HCT116 (cell line): ENCODE measurements at regions not wholly inside any gene's neighbourhood (a gene's known extent, or its start where the extent isn't known, plus 50 kb on each side); places are given as distances from the start of the nearest gene placed in this dataset.

ENCODE experiments used
- ATAC-seq: fragments of 200-7000 bp; cut with Tn5 transposase; 2 replicates; pipeline ENCODE4 v1.9.1; 2020; ENCODE audit warnings: mild to moderate bottlenecking, moderate library complexity
- BruUV-seq: library from RNA; stranded (reverse); fragments of 400-500 nt; replicated peaks from 2 replicates; lab custom pipeline; 2021; lab: Mats Ljungman, UMichigan
- CTCF ChIA-PET: fragments of 300-600 bp; sonication (Branson Sonifier 250); formaldehyde crosslinking; loops from one replicate; lab custom pipeline; 2021; ENCODE audit warnings: antibody characterized with exemption; lab: Charles Lee
- POLR2A ChIA-PET: fragments of 300-600, 350-600 bp; sonication (Branson Sonifier 250); formaldehyde crosslinking; loops from one replicate; lab custom pipeline; 2021; ENCODE audit warnings: antibody characterized with exemption; lab: Charles Lee
- RAD21 ChIA-PET, 2 experiments: fragments of 300-600 bp; sonication (Branson Sonifier 250); formaldehyde crosslinking; loops; one replicate each; lab custom pipeline; 2023; ENCODE audit warnings: low total read pairs in 2 of 2; ENCODE audit not compliant: uncharacterized antibody in 2 of 2, unreplicated experiment in 2 of 2, low non-redundant PET in 1 of 2; lab: Charles Lee
- DNase-seq: peaks from one replicate; pipeline ENCODE4 v3.0.0-alpha.2; 2010; ENCODE audit warnings: low read depth, low spot score
- H2AFZ ChIP-seq: fragments of 200-600 bp; shearing (Covaris generic), sonication (generic); 2 replicates; pipeline ENCODE4 v1.6.1; 2017; ENCODE audit warnings: low read depth, mixed run types, mixed read lengths, antibody characterized with exemption, low read length; ENCODE audit not compliant: poor library complexity, severe bottlenecking
- H3K27ac ChIP-seq: 2 replicates; pipeline ENCODE4 v1.5.1; 2012; ENCODE audit warnings: low read depth, low read length
- H3K27me3 ChIP-seq: fragments of 200-600 bp; sonication (generic); 2 replicates; pipeline ENCODE4 v1.6.1; 2016; ENCODE audit warnings: mixed run types, low read length, mixed read lengths; ENCODE audit not compliant: insufficient read depth
- H3K36me3 ChIP-seq, 2 experiments: fragments of 200-500 bp in 1 of 2; fragments of 200-600 bp in 1 of 2; sonication (Bioruptor generic) in 1 of 2; sonication (generic) in 1 of 2; 2 replicates each; pipeline versions ENCODE4 v1.5.1 to v1.6.1; 2014 to 2016; ENCODE audit warnings: low read length in 2 of 2, inconsistent platforms in 1 of 2, mixed read lengths in 1 of 2, mixed run types in 1 of 2; ENCODE audit not compliant: insufficient read depth in 2 of 2, control insufficient read depth in 1 of 2
- H3K4me1 ChIP-seq, 2 experiments: fragments of 200-600 bp in 1 of 2; sonication (generic) in 1 of 2; 2 replicates each; pipeline versions ENCODE4 v1.5.1 to v1.6.1; 2012 to 2017; ENCODE audit warnings: low read length in 2 of 2, inconsistent platforms in 1 of 2, mild to moderate bottlenecking in 1 of 2, mixed read lengths in 1 of 2, mixed run types in 1 of 2, moderate library complexity in 1 of 2; ENCODE audit not compliant: insufficient read depth in 2 of 2, control insufficient read depth in 1 of 2
- H3K4me2 ChIP-seq: fragments of 200-600 bp; sonication (generic); 2 replicates; pipeline ENCODE4 v1.6.1; 2017; ENCODE audit warnings: mixed run types, low read length, mixed read lengths
- H3K4me3 ChIP-seq, 2 experiments: fragments of 200-600 bp in 1 of 2; sonication (generic) in 1 of 2; replicated peaks in 1 of 2; 2 replicates each; pipeline ENCODE4 v1.5.1; 2011 to 2016; ENCODE audit warnings: low read length in 2 of 2, control low read depth in 1 of 2, low read depth in 1 of 2, mild to moderate bottlenecking in 1 of 2, mixed read lengths in 1 of 2, mixed run types in 1 of 2
- H3K79me2 ChIP-seq: fragments of 200-600 bp; sonication (generic); 2 replicates; pipeline ENCODE4 v1.6.1; 2017; ENCODE audit warnings: mild to moderate bottlenecking, mixed run types, low read length, moderate library complexity, mixed read lengths; ENCODE audit not compliant: insufficient read depth
- H3K9ac ChIP-seq: fragments of 200-600 bp; sonication (generic); 2 replicates; pipeline ENCODE4 v1.6.1; 2016; ENCODE audit warnings: low read length, mixed read lengths
- H3K9me2 ChIP-seq: fragments of 200-600 bp; sonication (generic), shearing (Covaris generic); 2 replicates; pipeline ENCODE4 v1.6.1; 2017; ENCODE audit warnings: mixed run types, mild to moderate bottlenecking, moderate library complexity; ENCODE audit not compliant: insufficient read depth
- H3K9me3 ChIP-seq, 2 experiments: fragments of 200-500 bp in 1 of 2; fragments of 200-600 bp in 1 of 2; sonication (Bioruptor generic) in 1 of 2; sonication (generic) in 1 of 2; 2 replicates each; pipeline ENCODE4 v1.6.1; 2014 to 2017; ENCODE audit warnings: low read length in 2 of 2, mixed read lengths in 2 of 2, inconsistent platforms in 1 of 2, low read depth in 1 of 2, mild to moderate bottlenecking in 1 of 2, mixed run types in 1 of 2, moderate library complexity in 1 of 2; ENCODE audit not compliant: control insufficient read depth in 1 of 2, insufficient read depth in 1 of 2
- H4K20me1 ChIP-seq: fragments of 200-600 bp; sonication (generic), shearing (Covaris generic); 2 replicates; pipeline ENCODE4 v1.6.1; 2017; ENCODE audit warnings: mixed run types, mild to moderate bottlenecking, moderate library complexity; ENCODE audit not compliant: insufficient read depth
- CBX3 ChIP-seq: IDR thresholded peaks from 2 replicates; pipeline ENCODE4 v1.6.1; 2012; ENCODE audit warnings: low read depth
- CTCF ChIP-seq, 3 experiments: fragments of 200-600 bp in 1 of 3; sonication (generic) in 1 of 3; IDR thresholded peaks in 2 of 3; conservative IDR thresholded peaks in 1 of 3; 2 replicates each; pipeline ENCODE4 v1.5.1; 2012 to 2017; ENCODE audit warnings: low read depth in 2 of 3, low read length in 2 of 3, antibody characterized with exemption in 1 of 3, borderline replicate concordance in 1 of 3, control low read depth in 1 of 3, mild to moderate bottlenecking in 1 of 3, mixed read lengths in 1 of 3, mixed run types in 1 of 3, moderate library complexity in 1 of 3; ENCODE audit not compliant: insufficient read depth in 1 of 3
- EZH2 ChIP-seq: fragments of 200-600 bp; sonication (generic); IDR thresholded peaks from 2 replicates; pipeline ENCODE4 v1.6.1; 2017; ENCODE audit warnings: antibody characterized with exemption, mixed run types
- POLR2AphosphoS5 ChIP-seq: IDR thresholded peaks from 2 replicates; pipeline ENCODE4 v1.6.1; 2011; ENCODE audit warnings: mild to moderate bottlenecking, low read depth, low read length, moderate library complexity
- SP1 ChIP-seq: IDR thresholded peaks from 2 replicates; pipeline ENCODE4 v1.6.1; 2012; ENCODE audit warnings: low read depth
- YY1 ChIP-seq: IDR thresholded peaks from 2 replicates; pipeline ENCODE4 v1.6.1; 2011; ENCODE audit warnings: low read length, low read depth, moderate library complexity, mild to moderate bottlenecking; ENCODE audit not compliant: insufficient replicate concordance; ENCODE audit errors: extremely low read depth
- ZBTB33 ChIP-seq: IDR thresholded peaks from 2 replicates; pipeline ENCODE4 v1.6.1; 2011; ENCODE audit warnings: mild to moderate bottlenecking, low read length, moderate library complexity; ENCODE audit not compliant: insufficient replicate concordance; ENCODE audit errors: extremely low read depth
- intact Hi-C: fragments of 100-400 bp; cut with micrococcal nuclease; formaldehyde crosslinking; loops from 2 replicates; pipeline ENCODE4 v1.10.0; 2022

- no peak for TF ChIP-seq CTCF (IDR thresholded peaks at IDR 0.05 in 2 of 3, conservative IDR thresholded peaks at IDR 0.05 in 1 of 3; ENCODE audit: borderline replicate concordance in 1 of 3, insufficient read depth in 1 of 3, low read depth in 2 of 3, low read length in 2 of 3)
These were observed 56.3 kb upstream of the SLC25A33 start (continued) for GRCh38 chr1:9482816-9483572.

- ChIA-PET RAD21 (no interaction called here), POLR2A (interaction anchor here (0.6 kb wide), 1 partner anchor 400 kb away, joined by 3 read pairs; no protein-coding TSS in a partner anchor), CTCF (no interaction called here)
- no TSS peak for BruUV-seq
- Histone ChIP-seq H3K4me2 (no peak overlapping the region), H3K9ac (no peak overlapping the region), H3K4me1 (peaks cover 0 to 6% of the 10 kb centered on the region in 2 experiments; a peak in 1 of 4 replicates), H2AFZ (no peak overlapping the region), H3K27ac (no peak overlapping the region), H3K9me2 (no peaks in the 10 kb centered on the region), H3K79me2 (no peaks in the 10 kb centered on the region), H3K9me3 (no peaks in the 10 kb centered on the region), H3K27me3 (no peaks in the 10 kb centered on the region), H3K36me3 (no peaks in the 10 kb centered on the region), H3K4me3 (no peak overlapping the region), H4K20me1 (no peaks in the 10 kb centered on the region)
- DNase-seq, result no peak
- intact Hi-C loops, result no loop called here
- no peak for TF ChIP-seq YY1
- TF ChIP-seq EZH2, result no peak
- no peak for TF ChIP-seq ZBTB33
- TF ChIP-seq CTCF (IDR thresholded peaks at IDR 0.05 in 2 of 3, conservative IDR thresholded peaks at IDR 0.05 in 1 of 3; ENCODE audit: borderline replicate concordance in 1 of 3, insufficient read depth in 1 of 3, low read depth in 2 of 3, low read length in 2 of 3), result no peak
- no peak for TF ChIP-seq SP1
- no peak for TF ChIP-seq CBX3
- no peak for TF ChIP-seq POLR2AphosphoS5
- ATAC-seq, result no peak
These were observed 52.7 kb upstream of the SLC25A33 start for GRCh38 chr1:9486466-9487140.
